ENCODE measurements at regions not wholly inside any gene's neighbourhood (a gene's known extent, or its start where the extent isn't known, plus 50 kb on each side); places are given as distances from the start of the nearest gene placed in this dataset.

GRCh38 chr14:30085943-30086342 lies 158.3 kb upstream of the PRKD1 start:
- TF ChIP-seq CTCF (IDR thresholded peaks at IDR 0.05 in 2 of 3, conservative IDR thresholded peaks at IDR 0.05 in 1 of 3; ENCODE audit: control insufficient read depth in 2 of 3, extremely low read depth in 1 of 3, insufficient read depth in 1 of 3, low read depth in 3 of 3, low read length in 3 of 3) (no peak), HDAC2 (IDR thresholded peaks at IDR 0.05) (no peak), SREBF2 (IDR thresholded peaks at IDR 0.05; ENCODE audit: low read length) (no peak), POU2F2 (IDR thresholded peaks at IDR 0.05; ENCODE audit: borderline replicate concordance, low read depth, low read length) (no peak)

Data from GM12878 (cell line).